ENCODE measurements at regions not wholly inside any gene's neighbourhood (a gene's known extent, or its start where the extent isn't known, plus 50 kb on each side); places are given as distances from the start of the nearest gene placed in this dataset.
"Not testable (repeated sequence)": the region's sequence is repeated elsewhere in the genome, so short reads cannot be mapped to it uniquely, and the experiment has no call there.

DNA sequence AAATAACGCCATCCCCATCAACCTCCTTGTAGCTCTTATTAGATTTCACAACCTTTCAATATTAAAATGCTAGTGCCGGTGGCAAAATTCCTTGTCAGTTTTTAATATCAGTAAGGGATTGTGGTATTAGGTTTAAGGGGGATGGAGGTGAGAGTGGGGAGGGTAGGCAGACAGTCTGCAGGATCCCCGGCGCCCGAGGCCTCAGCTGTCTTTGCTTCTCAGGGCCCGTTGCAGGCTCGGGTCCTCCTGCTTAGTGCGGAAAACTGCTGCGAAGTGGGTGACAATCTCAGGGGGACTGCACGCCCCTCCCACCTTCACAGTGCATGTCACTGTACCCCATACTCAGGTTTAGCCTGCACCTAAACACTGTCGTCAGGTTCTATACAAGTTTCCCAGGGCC is 274.3 kb upstream of the PODXL start:
- TF ChIP-seq, protein P1, sequence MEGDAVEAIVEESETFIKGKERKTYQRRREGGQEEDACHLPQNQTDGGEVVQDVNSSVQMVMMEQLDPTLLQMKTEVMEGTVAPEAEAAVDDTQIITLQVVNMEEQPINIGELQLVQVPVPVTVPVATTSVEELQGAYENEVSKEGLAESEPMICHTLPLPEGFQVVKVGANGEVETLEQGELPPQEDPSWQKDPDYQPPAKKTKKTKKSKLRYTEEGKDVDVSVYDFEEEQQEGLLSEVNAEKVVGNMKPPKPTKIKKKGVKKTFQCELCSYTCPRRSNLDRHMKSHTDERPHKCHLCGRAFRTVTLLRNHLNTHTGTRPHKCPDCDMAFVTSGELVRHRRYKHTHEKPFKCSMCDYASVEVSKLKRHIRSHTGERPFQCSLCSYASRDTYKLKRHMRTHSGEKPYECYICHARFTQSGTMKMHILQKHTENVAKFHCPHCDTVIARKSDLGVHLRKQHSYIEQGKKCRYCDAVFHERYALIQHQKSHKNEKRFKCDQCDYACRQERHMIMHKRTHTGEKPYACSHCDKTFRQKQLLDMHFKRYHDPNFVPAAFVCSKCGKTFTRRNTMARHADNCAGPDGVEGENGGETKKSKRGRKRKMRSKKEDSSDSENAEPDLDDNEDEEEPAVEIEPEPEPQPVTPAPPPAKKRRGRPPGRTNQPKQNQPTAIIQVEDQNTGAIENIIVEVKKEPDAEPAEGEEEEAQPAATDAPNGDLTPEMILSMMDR (IDR thresholded peaks at IDR 0.05): no peak
- no peak overlapping the region for H3K27ac ChIP-seq (ENCODE audit: low read length)
- Mint-ChIP-seq H3K36me3 (no peaks in the 10 kb centered on the region), H3K4me1 (no peaks in the 10 kb centered on the region), H3K4me3 (no peak overlapping the region), H3K9me3 (peaks cover 0 to 3% of the 10 kb centered on the region in 2 donors), H3K27ac (no peak overlapping the region), H3K27me3 (ENCODE audit: low read depth in 2 of 2) (peaks cover 20 to 28% of the 10 kb centered on the region in 2 donors)
- WGBS (ENCODE audit: insufficient coverage): 88% methylated on average over 10 of the region's 11 CpGs
- no peaks in the 10 kb centered on the region for H3K4me1 ChIP-seq (ENCODE audit: control insufficient read depth, insufficient read depth, low read length)
- no peaks in the 10 kb centered on the region for H3K9me3 ChIP-seq (ENCODE audit: control insufficient read depth, insufficient read depth, low read length)
- H3K36me3 ChIP-seq (ENCODE audit: control insufficient read depth, insufficient read depth, low read length): no peaks in the 10 kb centered on the region
- no peak for ATAC-seq
- H3K27me3 ChIP-seq (ENCODE audit: control insufficient read depth, insufficient read depth, low read length): no peaks in the 10 kb centered on the region
- intact Hi-C loops (cut with micrococcal nuclease): no loop called here
- H3K4me3 ChIP-seq (ENCODE audit: low read length): no peak overlapping the region
- no peak for DNase-seq

GRCh38 chr7:131829947-131830558 is 273.6 kb upstream of the PODXL start:
- H3K27ac Mint-ChIP-seq: no peak overlapping the region
- DNase-seq: no peak
- intact Hi-C loops (cut with micrococcal nuclease): no loop called here
- H3K27ac ChIP-seq (ENCODE audit: low read length): no peak overlapping the region
- peaks cover 0 to 3% of the 10 kb centered on the region in 2 donors for H3K9me3 Mint-ChIP-seq
- 18% methylated on average over 18 of the region's 18 CpGs for WGBS (ENCODE audit: insufficient coverage)
- ATAC-seq: no peak
- TF ChIP-seq, protein P1 (IDR thresholded peaks at IDR 0.05): no peak
- no peaks in the 10 kb centered on the region for H3K27me3 ChIP-seq (ENCODE audit: control insufficient read depth, insufficient read depth, low read length)
- H3K27me3 Mint-ChIP-seq (ENCODE audit: low read depth in 2 of 2): peaks cover 20 to 23% of the 10 kb centered on the region in 2 donors
- H3K4me3 ChIP-seq (ENCODE audit: low read length): no peak overlapping the region
- H3K4me1 ChIP-seq (ENCODE audit: control insufficient read depth, insufficient read depth, low read length): no peaks in the 10 kb centered on the region
- H3K36me3 Mint-ChIP-seq: no peaks in the 10 kb centered on the region
- no peaks in the 10 kb centered on the region for H3K36me3 ChIP-seq (ENCODE audit: control insufficient read depth, insufficient read depth, low read length)
- H3K4me3 Mint-ChIP-seq: no peak overlapping the region
- no peaks in the 10 kb centered on the region for H3K9me3 ChIP-seq (ENCODE audit: control insufficient read depth, insufficient read depth, low read length)
- H3K4me1 Mint-ChIP-seq: no peaks in the 10 kb centered on the region

GRCh38 chr7:131827421-131827820 is 271.0 kb upstream of the PODXL start:
- Histone ChIP-seq H3K9me3 (ENCODE audit: control insufficient read depth, insufficient read depth, low read length) (no peaks in the 10 kb centered on the region), H3K4me3 (ENCODE audit: low read length) (no peak overlapping the region), H3K27me3 (ENCODE audit: control insufficient read depth, insufficient read depth, low read length) (no peaks in the 10 kb centered on the region), H3K4me1 (ENCODE audit: control insufficient read depth, insufficient read depth, low read length) (no peaks in the 10 kb centered on the region), H3K36me3 (ENCODE audit: control insufficient read depth, insufficient read depth, low read length) (no peaks in the 10 kb centered on the region), H3K27ac (ENCODE audit: low read length) (no peak overlapping the region)
- Mint-ChIP-seq H3K27ac (no peak overlapping the region), H3K4me1 (no peaks in the 10 kb centered on the region), H3K27me3 (ENCODE audit: low read depth in 2 of 2) (peaks cover 20 to 22% of the 10 kb centered on the region in 2 donors), H3K9me3 (peaks cover 0 to 3% of the 10 kb centered on the region in 2 donors), H3K4me3 (no peak overlapping the region), H3K36me3 (no peaks in the 10 kb centered on the region)
- TF ChIP-seq, protein P1 (IDR thresholded peaks at IDR 0.05): no peak
- ATAC-seq: no peak
- WGBS (ENCODE audit: insufficient coverage): 87% methylated on average over 5 of the region's 5 CpGs
- intact Hi-C loops (cut with micrococcal nuclease): no loop called here
- no peak for DNase-seq

- 81% methylated on average over 8 of the region's 8 CpGs for WGBS (ENCODE audit: insufficient coverage)
- H3K4me3 Mint-ChIP-seq: no peak overlapping the region
- no peak overlapping the region for H3K4me3 ChIP-seq (ENCODE audit: low read length)
- H3K27ac Mint-ChIP-seq: no peak overlapping the region
- no peak for ATAC-seq
- H3K9me3 Mint-ChIP-seq: peaks cover 0 to 3% of the 10 kb centered on the region in 2 donors
- intact Hi-C loops (cut with micrococcal nuclease): no loop called here
- TF ChIP-seq, protein P1 (IDR thresholded peaks at IDR 0.05): no peak
- H3K27me3 ChIP-seq (ENCODE audit: control insufficient read depth, insufficient read depth, low read length): no peaks in the 10 kb centered on the region
- peaks cover 19 to 22% of the 10 kb centered on the region in 2 donors for H3K27me3 Mint-ChIP-seq (ENCODE audit: low read depth in 2 of 2)
- H3K27ac ChIP-seq (ENCODE audit: low read length): no peak overlapping the region
- no peak for DNase-seq
- no peaks in the 10 kb centered on the region for H3K36me3 ChIP-seq (ENCODE audit: control insufficient read depth, insufficient read depth, low read length)
- no peaks in the 10 kb centered on the region for H3K4me1 ChIP-seq (ENCODE audit: control insufficient read depth, insufficient read depth, low read length)
- H3K9me3 ChIP-seq (ENCODE audit: control insufficient read depth, insufficient read depth, low read length): no peaks in the 10 kb centered on the region
- no peaks in the 10 kb centered on the region for H3K4me1 Mint-ChIP-seq
- H3K36me3 Mint-ChIP-seq: no peaks in the 10 kb centered on the region
These were observed 270.5 kb upstream of the PODXL start for GRCh38 chr7:131826960-131827359.

GRCh38 chr7:131823961-131824440 is 267.6 kb upstream of the PODXL start:
- 89% methylated on average over 8 of the region's 8 CpGs for WGBS (ENCODE audit: insufficient coverage)
- H3K27ac ChIP-seq (ENCODE audit: low read length); intact Hi-C loops (cut with micrococcal nuclease); H3K27ac Mint-ChIP-seq; H3K4me1 ChIP-seq (ENCODE audit: control insufficient read depth, insufficient read depth, low read length); H3K9me3 ChIP-seq (ENCODE audit: control insufficient read depth, insufficient read depth, low read length); H3K4me3 ChIP-seq (ENCODE audit: low read length); H3K4me3 Mint-ChIP-seq; H3K27me3 ChIP-seq (ENCODE audit: control insufficient read depth, insufficient read depth, low read length); ATAC-seq; H3K9me3 Mint-ChIP-seq; DNase-seq; H3K4me1 Mint-ChIP-seq; H3K36me3 ChIP-seq (ENCODE audit: control insufficient read depth, insufficient read depth, low read length); H3K36me3 Mint-ChIP-seq: not testable (repeated sequence)
- H3K27me3 Mint-ChIP-seq (ENCODE audit: low read depth in 2 of 2): peaks cover 12 to 16% of the 10 kb centered on the region in 2 donors
